Thyroid gland (tissue), 4 donors: ENCODE measurements at regions not wholly inside any gene's neighbourhood (a gene's known extent, or its start where the extent isn't known, plus 50 kb on each side); places are given as distances from the start of the nearest gene placed in this dataset.

ENCODE experiments used
- CTCF ChIP-seq, 6 experiments: fragments of 200-600 bp in 3 of 6; fragments of 450-650 bp in 3 of 6; sonication (generic) in 3 of 6; IDR thresholded peaks; one replicate each; pipeline ENCODE4 v1.5.1; 2016 to 2019; ENCODE audit warnings: antibody characterized with exemption in 6 of 6, mild to moderate bottlenecking in 2 of 6, inconsistent platforms in 1 of 6, moderate library complexity in 1 of 6
- POLR2A ChIP-seq, 2 donors: fragments of 450-650 bp; IDR thresholded peaks; one replicate each; pipeline ENCODE4 v1.6.1; 2017; ENCODE audit warnings: antibody characterized with exemption in 2 of 2, mild to moderate bottlenecking in 2 of 2, moderate library complexity in 1 of 2

- TF ChIP-seq CTCF (IDR thresholded peaks at IDR 0.05) = no peak
- TF ChIP-seq POLR2A (IDR thresholded peaks at IDR 0.05) = no peak
These were observed 230.5 kb upstream of the EGLN3 start for GRCh38 chr14:34181338-34181737.
